Upper lobe of left lung (tissue), 4 donors: ENCODE measurements at regions not wholly inside any gene's neighbourhood (a gene's known extent, or its start where the extent isn't known, plus 50 kb on each side); places are given as distances from the start of the nearest gene placed in this dataset.

Experiments used
- CTCF ChIP-seq, 6 experiments: fragments of 450-650 bp in 4 of 6; fragments of 200-600 bp in 2 of 6; sonication (generic) in 2 of 6; IDR thresholded peaks; one replicate each; pipeline ENCODE4 v1.5.1; 2016 to 2019; ENCODE audit warnings: antibody characterized with exemption in 6 of 6
- POLR2AphosphoS5 ChIP-seq, 2 donors: sonication (generic); formaldehyde crosslinking; IDR thresholded peaks; one replicate each; pipeline ENCODE4 v1.5.1; 2017; ENCODE audit warnings: antibody characterized with exemption in 2 of 2

GRCh38 chr2:43076676-43077075 is 149.7 kb downstream of the ZFP36L2 start:
- TF ChIP-seq CTCF (IDR thresholded peaks at IDR 0.05) (no peak), POLR2AphosphoS5 (IDR thresholded peaks at IDR 0.05) (no peak)
